DMS153 (cell line): ENCODE measurements at regions not wholly inside any gene's neighbourhood (a gene's known extent, or its start where the extent isn't known, plus 50 kb on each side); places are given as distances from the start of the nearest gene placed in this dataset.
A peak's percentile ranks its signal among the peaks of the same experiment; 100 is the strongest.
"Not testable (repeated sequence)": the region's sequence is repeated elsewhere in the genome, so short reads cannot be mapped to it uniquely, and the experiment has no call there.

ENCODE experiments used
- DNase-seq: peaks from one replicate; lab custom pipeline; 2025; lab: John Stamatoyannopoulos, UW

DNA sequence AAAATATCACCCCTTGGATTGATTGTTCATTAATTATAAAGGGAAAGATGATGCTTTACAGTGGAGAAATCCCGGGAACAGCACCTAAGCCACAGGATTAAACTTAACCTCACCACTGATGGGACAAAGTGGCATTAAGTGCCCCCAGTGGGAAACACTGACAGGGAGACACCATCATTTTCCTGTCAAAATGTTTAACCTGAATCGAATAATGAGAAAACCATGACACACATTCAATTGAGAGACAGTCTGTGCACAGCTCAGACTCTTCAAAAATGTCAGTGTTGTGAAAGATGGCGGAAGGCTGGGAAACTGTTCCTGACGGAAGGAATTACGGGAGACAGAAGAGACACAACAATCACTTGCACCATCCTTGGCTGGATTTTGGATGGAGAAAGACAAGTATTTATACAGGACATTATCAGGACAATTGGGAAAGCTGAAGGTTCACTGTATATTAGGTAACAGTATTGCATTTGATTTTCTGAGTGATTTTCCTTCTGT is 111.8 kb upstream of the ASB18 start:
- DNase-seq: no peak

DNA sequence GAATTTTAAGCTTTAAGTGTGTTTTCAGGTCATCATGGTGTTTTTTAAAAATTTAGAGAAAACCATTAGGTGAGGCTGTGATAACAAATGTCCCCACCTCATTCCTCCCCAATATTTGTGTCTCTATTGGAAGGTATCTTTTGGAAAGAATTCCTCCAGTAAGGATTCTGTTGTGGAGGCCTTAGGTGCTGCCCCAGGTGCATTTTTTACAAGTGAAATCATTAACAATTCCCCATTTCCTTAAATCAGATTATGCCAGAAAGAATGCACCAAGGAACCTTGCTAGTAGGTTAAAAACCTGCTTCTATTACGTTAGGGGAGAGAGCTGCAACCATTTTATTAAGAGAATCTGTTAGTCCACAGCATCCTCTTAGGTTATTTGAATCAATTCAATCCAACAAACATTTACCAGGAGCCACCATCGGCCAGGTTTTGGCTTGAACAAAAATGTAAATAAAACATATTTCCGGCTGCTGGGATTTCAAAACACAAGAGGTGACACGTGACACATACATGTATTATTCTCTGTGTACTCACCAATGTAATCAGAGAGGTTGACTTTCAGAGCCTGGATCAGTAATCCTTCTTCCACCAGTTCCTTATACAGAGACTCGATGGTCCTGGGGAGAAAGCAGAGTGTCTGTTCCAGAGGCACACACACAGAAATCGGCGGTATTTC is 112.5 kb upstream of the ASB18 start:
- DNase-seq: peak; percentile 86

DNA sequence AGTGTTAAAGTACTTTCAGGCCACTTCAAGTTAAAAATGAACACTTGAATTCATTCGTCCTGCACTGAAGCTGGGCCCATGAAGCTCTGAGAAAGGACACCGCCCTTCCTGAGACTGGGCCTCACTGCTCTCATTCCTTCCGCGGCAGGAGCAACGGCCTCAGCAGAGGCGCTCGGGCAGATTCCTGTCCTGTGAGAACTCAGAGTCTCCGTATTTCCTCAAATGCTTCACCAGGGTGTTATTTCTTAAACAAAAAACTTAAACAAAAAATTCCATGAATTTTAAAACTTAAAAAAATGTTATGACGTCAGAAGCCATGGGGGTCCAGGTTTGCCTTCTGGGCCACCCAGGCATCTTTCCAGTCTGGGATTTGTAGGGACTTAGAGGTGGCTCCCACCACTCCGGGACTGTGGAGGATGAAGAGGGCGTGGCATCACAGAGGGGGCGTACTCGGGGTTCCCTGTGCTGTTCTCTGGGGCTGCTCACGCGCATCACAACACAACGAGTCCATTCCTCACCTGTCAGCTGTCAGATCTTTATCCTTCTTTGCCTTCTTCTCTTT is 115.9 kb upstream of the ASB18 start:
- DNase-seq: no peak

DNA sequence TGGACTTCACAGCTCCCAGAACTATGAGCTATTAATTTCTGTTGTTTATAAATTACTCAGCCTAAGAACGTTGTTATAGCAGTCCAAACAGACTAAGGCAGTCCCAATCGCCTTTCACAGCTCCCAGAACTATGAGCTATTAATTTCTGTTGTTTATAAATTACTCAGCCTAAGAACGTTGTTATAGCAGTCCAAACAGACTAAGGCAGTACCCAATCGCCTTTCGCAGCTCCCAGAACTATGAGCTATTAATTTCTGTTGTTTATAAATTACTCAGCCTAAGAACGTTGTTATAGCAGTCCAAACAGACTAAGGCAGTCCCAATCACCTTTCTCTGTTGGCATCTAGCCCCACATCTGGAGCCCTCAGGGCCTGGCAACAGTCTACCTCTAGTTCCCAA is 117.0 kb upstream of the ASB18 start:
- peak; percentile 12 for DNase-seq

DNA sequence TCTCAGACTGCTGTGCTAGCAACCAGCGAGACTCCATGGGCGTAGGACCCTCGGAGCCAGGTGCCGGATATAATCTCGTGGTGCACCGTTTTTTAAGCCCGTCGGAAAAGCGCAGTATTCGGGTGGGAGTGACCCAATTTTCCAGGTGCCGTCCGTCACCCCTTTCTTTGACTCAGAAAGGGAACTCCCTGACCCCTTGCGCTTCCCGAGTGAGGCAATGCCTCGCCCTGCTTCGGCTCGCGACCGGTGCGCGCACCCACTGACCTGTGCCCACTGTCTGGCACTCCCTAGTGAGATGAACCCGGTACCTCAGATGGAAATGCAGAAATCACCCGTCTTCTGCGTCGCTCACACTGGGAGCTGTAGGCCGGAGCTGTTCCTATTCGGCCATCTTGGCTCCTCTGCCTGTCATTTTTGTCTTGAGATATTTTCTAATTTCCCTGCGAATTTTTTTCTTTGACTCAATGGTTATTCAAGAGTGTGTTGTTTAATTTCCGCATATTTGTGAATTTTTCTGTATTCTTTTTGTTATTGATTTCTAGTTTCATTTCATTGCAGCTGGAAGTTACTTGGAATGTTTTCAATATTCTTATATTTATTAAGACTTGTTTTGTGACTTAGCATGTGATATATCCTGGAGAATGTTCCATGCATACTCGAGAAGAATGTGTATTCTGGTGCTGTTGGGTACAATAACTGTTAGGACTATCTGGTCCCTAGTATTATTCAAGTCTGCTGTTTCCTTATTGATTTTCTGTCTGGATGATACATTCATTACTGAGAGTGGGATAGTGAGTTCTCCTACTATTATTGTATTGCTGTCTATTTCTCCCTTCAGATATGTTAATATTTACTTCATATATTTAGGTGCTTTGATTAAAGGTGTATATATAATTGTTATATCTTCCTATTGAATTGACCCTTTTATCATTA is 125.3 kb upstream of the ASB18 start:
- not testable (repeated sequence) for DNase-seq

DNA sequence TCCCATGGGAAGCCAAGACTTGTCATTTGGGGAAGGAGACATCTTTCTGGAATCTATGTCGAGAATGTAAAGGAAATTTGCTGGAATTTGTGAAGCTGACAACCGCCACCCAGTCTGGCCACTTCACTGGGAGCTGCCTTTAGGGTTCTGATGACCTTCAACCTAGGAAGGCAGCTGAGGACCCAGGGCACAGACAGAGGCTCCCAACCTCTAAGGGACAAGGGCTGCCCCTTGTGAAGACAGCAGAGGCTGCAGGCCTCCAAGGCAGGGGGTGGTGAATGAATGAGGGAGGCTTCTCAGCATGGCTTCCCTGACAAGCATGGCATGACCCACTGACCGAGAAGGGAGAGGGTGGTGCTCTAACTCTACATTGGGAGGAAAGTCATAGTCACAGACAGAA is 128.9 kb upstream of the ASB18 start:
- no peak for DNase-seq

DNA sequence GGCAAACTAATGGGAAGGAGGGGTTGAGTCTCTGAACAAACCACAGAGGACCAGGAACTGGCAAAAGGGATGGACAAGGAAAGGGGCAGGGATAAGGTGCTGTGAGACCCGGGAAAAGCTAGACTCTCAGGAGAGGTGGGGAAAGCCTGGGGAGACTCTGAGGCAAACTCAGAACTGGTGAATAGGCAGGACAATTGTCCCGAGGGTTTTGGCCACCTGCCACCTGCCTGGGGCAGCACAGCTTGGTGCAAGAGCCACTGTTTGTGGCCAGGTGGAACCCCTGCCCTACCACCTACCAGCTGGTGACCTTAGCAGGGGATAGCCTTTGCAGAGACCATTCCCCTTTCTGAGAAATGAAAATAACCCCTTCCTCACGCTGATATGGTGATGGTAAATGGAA is 129.4 kb upstream of the ASB18 start:
- no peak for DNase-seq

DNA sequence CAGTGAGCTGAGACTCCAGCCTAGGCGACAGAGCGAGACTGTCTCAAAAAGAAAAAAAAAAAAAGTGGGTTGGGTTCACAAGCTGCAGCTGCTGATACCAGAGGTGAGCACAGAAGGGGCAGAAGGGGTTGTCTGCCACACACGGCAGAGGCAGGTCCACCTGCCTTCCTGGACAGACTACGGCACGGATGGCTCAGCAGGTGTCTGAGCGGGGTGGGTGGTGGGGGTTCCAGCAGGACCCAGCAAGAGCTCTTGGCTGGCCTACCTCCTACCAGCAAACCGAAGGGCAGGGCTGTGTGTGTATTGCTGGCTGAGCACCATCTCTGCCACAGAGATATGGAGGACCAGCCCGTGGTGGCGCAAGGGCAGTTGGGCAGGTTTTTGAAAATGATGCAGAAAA is 130.4 kb upstream of the ASB18 start:
- DNase-seq: no peak

DNA sequence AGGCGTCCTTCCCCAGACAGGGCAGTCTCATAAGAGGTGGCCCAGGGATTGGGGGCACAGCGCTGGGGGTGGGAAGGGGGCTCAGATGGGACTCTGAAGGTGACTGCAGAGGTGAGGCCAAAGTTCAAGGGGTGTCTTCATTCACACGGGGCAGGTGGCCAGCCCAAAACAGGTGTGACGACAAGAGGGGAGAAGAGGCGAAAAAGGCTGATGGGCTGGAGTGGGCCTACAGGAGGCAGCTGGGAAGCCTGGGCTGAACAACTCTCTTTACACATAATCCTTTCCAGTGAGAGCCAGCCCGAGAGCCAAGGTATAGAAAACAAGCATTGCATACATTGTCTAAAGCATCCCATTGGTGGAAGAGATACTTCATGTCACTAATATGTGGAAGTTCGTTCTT is 130.9 kb upstream of the ASB18 start:
- no peak for DNase-seq

DNA sequence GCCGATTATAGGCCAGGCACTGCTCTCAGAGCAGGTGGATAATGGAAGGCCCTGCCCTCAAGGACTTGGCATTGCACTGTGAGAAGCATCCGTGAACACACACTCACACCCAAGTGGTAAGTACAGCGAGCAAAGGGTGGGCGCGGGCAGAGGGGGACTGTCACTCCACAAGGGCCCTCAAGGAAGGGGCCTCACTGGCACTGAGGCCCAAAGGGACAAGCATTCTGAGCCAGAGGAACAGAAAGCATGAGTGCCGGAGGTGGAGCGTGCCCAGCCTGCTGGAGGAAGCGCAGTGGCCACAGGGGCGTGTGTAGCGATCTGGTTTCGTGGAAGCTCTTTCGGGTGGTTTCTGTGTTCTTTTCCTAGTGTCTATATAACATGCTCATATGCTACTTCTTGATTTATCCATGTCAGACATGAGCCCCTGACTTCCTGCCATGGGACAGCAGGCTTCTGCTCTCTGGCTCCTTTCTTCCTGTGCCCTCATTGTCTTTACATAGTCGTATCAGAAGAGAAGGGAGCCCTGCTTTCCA is 132.7 kb upstream of the ASB18 start:
- DNase-seq: no peak

DNA sequence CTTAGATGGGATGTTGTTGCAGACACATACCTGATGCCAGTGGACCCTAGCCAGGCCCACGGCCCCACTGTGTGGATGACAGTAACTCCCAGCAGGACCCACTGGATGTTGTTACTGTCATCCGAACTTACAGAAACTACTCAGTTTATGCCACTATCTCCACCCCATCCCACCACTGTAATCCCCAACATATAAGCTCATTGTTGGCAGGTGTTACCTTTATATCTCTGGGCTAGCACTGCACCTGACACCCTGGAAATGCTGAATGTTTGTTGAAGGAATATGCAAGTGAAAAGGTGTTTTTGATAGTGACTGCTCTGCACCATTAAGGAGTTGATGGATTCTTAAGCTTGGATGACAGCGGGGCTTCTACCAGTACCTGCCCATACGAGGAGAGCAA is 133.5 kb upstream of the ASB18 start:
- DNase-seq: no peak

DNA sequence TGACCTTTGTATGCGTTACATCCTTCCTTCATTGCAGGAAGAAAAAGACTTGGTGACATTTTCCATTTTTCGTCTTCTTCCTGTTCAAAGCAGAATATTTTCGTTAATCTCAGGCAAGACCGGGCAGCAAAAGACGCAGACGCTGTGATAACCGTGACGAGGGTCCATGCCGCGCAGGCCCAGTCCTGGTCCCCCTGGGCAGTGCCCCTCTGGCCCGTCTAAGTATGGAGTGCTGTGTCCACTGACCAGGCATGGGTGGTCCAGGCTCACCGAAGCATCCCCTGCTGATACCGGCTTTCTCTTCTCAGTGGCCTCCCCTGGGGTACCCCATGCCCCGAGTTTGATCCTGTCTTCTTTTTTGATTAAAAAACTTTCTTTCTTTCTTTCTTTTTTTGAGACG is 135.2 kb upstream of the ASB18 start:
- DNase-seq: no peak

DNA sequence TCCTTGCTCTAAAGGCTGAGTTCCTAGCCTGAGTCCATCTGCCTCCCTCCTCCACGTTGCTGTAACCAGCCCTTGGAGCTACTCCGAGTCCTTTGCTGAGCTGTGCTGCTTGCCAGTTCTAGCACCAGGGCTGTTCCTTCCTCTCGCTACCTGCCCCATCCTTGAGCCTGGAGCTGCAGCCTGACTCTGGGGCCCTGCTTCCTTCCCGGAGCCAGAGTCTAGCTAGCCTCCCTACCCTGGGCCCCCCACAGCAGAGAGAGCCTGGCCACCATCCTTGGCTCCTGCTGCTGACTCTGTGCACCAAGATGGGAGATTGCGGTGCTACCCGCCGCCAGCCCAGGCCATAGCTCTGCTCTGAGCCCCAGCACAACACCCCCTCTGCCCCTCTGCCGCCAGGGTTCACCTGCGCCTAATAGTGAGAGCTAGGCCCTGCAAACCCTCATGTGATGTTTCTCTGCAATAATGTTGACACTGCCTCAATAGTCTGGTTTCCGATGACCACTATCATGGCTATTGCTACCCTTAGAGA is 135.9 kb upstream of the ASB18 start:
- no peak for DNase-seq

DNA sequence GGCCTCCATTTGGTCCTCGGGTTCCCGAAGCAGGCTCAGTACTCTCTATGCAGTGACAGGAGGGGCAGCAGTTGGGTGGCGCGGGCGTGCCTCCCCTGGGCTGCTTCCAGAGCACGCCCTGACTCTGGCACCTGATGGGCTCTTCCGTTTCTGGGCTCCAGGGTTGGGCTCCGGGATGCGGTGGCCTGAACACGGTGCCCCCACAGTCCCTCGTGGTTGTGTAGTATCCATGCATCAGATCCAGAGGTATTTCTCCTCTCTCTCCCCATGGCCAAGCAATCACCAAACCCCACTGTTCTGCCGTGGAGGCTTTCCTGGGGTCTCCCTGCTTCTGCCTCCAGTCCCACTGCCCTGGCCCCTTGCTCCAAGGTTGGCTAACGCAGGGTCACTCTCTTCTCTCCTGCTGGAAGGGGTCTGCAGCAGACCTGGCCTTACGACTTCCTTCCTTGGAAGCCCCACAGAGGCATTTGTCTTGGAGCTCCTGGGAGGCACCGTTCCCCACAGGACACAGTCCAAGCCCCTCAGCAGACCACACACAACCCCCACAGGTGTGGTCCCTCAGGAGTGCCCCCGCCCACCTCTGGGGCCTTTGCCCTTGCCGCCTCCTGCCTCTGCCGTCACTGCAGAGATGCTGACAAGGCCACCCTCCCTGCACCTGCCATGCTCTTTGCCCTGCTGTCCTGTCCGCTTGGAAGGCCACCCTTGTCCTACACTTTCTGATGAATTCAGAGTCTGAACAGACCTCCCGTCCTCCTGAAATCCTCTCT is 136.6 kb upstream of the ASB18 start:
- DNase-seq: no peak

DNA sequence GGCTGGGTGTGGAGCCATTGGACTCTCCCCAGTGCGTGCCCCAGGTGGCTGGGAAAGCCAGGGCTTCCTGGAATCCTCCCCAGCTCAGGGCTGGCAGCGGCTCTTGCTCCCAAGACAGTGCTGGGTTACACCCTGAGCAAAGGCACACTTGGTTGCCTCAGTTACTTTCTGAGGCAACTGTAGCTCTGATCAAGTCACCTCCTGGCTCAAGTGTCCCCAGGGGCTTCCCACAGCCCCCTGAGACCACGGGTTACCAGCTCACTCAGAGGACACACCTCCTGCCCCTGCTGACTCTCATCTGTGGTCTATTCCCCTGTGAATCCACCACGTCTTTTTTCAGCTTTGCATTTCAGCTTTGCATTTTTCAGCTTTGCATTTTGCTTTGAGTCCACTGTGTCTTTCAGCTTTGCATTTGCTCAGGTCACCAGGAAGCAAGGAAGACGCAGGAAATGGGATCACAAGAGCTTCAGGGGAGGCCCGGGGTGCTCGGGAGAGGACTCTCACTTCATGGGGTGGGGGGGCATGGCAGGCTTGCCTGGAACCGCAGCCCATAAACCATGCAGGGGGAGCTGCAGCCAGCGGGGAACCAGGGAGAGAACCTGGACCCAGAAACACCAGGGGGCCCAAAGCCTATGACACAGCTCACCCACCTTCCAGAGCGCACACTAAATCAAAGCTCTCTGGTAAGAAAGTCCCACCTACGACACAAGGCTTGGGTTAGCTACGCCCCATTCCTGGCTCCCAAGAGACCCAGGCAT is 138.0 kb upstream of the ASB18 start:
- no peak for DNase-seq

DNA sequence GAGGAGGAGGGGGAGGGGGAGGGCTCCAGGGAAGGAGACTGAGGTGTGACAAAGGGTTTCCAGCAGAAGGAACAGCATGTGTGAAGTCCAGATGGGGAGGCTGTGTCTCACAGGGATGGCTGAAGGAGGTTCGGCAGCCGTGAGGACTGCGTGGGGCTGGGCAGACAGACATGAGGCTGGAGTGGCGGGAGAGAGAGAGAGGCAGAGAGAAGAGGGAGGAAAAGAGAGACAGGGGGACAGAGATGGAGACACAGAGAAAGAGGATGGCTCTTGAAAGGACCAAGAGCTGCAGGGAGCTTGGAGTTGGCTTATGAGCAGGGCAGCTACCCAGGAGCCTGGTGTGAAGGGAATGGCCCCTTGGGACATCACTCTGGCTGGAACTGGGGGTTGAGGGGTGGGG is 138.9 kb upstream of the ASB18 start:
- no peak for DNase-seq

DNA sequence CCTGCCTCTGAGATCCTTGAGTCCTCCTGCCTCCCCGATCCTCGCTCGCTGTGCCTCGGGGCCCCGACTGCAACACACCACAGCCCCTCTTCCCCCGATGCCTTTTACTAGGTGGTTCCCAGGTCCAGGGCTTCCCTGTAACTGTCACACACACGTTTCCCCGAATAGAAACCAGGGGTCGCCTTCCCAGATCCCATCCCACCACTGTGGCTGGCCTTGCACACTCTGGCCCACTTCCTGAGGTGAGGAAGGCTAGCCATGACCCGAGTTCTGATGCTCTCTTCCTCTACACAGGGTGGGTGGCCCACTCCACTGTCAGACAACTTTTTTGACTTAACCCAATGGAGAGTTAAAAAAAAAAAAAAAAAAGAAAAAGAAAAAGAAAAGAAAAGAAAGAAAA is 139.6 kb upstream of the ASB18 start:
- no peak for DNase-seq

DNA sequence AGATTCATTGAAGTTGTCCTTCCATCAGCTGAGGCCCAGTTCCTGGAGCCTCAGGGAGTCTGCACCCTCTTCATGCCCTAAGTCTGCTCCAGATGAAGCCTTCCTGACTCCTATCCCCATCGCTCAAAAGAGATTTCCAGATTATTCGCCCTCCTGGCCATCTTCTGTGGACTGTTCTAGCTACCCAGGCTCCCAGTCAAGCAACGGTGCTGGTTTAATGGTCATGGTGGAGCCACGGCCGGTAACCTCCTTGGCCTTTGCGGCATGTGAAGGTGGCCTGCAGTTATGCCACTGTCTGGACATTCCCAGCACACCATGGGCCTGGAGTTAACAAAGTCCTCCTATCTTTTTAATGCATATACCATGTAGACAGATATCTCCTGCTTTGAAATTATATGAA is 140.1 kb upstream of the ASB18 start:
- DNase-seq: no peak

DNA sequence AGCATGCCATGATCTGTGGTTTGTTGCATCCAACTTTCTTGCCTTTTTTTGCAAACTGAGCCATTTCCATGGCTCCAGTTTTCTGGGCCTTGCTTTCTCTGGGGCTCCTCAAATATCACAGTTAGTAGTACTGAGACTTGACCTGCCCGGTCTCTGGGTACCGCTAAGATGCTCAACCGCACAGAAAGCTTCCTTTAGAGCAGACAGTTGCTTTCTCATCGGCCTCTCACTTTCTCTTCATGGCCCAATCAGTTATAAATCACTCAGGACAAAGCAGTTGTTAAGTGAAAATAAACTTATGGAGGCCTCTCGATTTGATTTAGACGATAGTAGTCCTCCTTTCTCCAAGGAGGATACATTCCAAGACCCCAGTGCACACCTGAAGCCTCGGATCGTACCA is 141.2 kb upstream of the ASB18 start:
- no peak for DNase-seq

DNA sequence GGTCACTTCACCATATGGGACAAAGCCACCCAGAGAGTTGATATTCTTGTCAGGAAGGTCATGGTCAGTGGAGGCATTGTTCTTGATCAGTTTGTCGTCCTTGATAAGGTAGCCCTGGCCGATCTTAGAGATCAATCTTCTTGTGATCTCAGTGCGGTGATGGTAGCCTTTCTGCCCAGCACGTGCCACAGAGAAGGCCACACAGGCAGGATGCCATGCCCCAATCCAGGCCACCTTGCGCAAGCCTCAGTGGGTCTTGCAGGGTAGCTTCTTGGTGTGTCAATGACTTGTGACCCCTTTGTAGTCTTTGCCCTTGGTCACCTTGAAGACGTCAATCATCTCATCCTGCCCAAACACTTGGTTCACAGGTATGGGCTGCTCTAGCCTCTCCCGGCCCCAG is 143.9 kb upstream of the ASB18 start:
- no peak for DNase-seq

DNA sequence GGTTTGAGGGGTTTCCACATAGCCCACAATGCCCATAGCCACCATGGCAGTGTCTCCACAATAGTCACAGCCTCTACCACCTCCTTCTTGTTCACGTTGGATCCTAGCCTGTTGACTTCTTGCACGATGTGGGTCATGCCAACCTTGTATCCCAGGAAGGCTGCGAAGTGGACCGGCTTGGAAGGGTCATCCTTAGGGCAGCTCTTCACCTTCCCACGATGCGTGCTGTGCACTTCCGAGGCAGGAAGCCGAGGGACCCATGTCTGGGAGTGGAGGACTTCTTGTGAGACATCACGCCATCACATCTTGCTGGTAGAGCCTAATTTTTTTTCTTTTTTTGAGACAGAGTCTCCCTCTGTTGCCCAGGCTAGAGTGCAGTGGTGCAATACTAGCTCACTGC is 144.6 kb upstream of the ASB18 start:
- DNase-seq: no peak
